Osteoblast (primary cell): ENCODE measurements at regions not wholly inside any gene's neighbourhood (a gene's known extent, or its start where the extent isn't known, plus 50 kb on each side); places are given as distances from the start of the nearest gene placed in this dataset.
A peak's percentile ranks its signal among the peaks of the same experiment; 100 is the strongest.

Experiments
- DNase-seq: peaks from one replicate; pipeline ENCODE4 v3.0.0; 2011; ENCODE audit warnings: low spot score, mixed read lengths; ENCODE audit not compliant: insufficient read length; ENCODE audit errors: missing footprints
- H2AFZ ChIP-seq: 2 replicates; pipeline ENCODE4 v1.6.0; 2011; ENCODE audit warnings: mild to moderate bottlenecking, low read length
- H3K27ac ChIP-seq: 2 replicates; pipeline ENCODE4 v1.5.1; 2011; ENCODE audit warnings: mild to moderate bottlenecking, low read depth, low read length, moderate library complexity
- H3K27me3 ChIP-seq: 2 replicates; pipeline ENCODE4 v1.6.0; 2012; ENCODE audit warnings: mild to moderate bottlenecking, control low read depth, inconsistent platforms, low read length, moderate library complexity; ENCODE audit not compliant: insufficient read depth
- H3K36me3 ChIP-seq: 2 replicates; pipeline ENCODE4 v1.5.1; 2011; ENCODE audit warnings: mild to moderate bottlenecking, low read length, control low read depth, moderate library complexity; ENCODE audit not compliant: insufficient read depth
- H3K4me1 ChIP-seq: 2 replicates; pipeline ENCODE4 v1.5.1; 2011; ENCODE audit warnings: mild to moderate bottlenecking, low read length, control low read depth, moderate library complexity; ENCODE audit not compliant: insufficient read depth
- H3K4me2 ChIP-seq: 2 replicates; pipeline ENCODE4 v1.6.0; 2011; ENCODE audit warnings: mild to moderate bottlenecking, low read length; ENCODE audit not compliant: insufficient read depth
- H3K4me3 ChIP-seq: fragments of 200-600 bp; sonication (generic); 3 replicates; pipeline ENCODE4 v1.5.1; 2012; ENCODE audit warnings: mild to moderate bottlenecking, low read length, inconsistent platforms; ENCODE audit not compliant: insufficient read depth
- H3K79me2 ChIP-seq: 2 replicates; pipeline ENCODE4 v1.6.0; 2012; ENCODE audit warnings: mild to moderate bottlenecking, low read length, control low read depth, inconsistent platforms; ENCODE audit not compliant: insufficient read depth
- H3K9me3 ChIP-seq: 2 replicates; pipeline ENCODE4 v1.5.1; 2011; ENCODE audit warnings: low read depth, low read length, control low read depth
- H4K20me1 ChIP-seq: 2 replicates; pipeline ENCODE4 v1.6.0; 2012; ENCODE audit warnings: mild to moderate bottlenecking, low read length, control low read depth; ENCODE audit not compliant: insufficient read depth
- CTCF ChIP-seq: IDR thresholded peaks from 2 replicates; pipeline ENCODE4 v1.5.1; 2011; ENCODE audit warnings: mild to moderate bottlenecking, low read depth, low read length, moderate library complexity; ENCODE audit errors: extremely low read depth

- no peaks in the 10 kb centered on the region for H3K79me2 ChIP-seq
- no peaks in the 10 kb centered on the region for H4K20me1 ChIP-seq
- H3K4me1 ChIP-seq: no peaks in the 10 kb centered on the region
- no peaks in the 10 kb centered on the region for H3K9me3 ChIP-seq
- no peak overlapping the region for H3K4me3 ChIP-seq
- no peaks in the 10 kb centered on the region for H3K27me3 ChIP-seq
- H3K4me2 ChIP-seq: no peak overlapping the region
- DNase-seq: no peak
- no peak for TF ChIP-seq CTCF
- H3K27ac ChIP-seq: no peak overlapping the region
- H2AFZ ChIP-seq: no peak overlapping the region
- H3K36me3 ChIP-seq: no peaks in the 10 kb centered on the region
These were observed 79.6 kb downstream of the ANXA2R start for GRCh38 chr5:42960506-42960905.

DNA sequence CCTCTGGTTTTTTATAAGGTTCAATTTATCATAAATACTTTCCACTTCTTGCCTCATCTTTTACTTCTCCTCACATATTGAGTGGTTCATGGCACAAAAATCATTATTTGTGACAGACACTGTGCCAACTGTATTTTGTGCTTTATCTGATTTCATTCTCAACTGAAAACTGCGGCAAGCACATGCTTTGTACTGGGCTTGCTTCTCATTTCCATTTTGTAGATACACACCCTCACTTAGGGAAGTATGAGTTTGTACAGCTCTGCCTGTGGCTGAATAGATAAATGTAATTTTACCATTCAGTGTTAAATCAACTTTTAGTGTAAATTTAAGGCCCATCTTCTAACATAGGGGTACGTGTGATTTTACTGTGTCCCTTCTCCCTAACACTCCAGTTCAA is 83.6 kb downstream of the ANXA2R start:
- H3K79me2 ChIP-seq: peaks cover 18% of the 10 kb centered on the region
- no peaks in the 10 kb centered on the region for H3K36me3 ChIP-seq
- no peak overlapping the region for H3K4me3 ChIP-seq
- no peak overlapping the region for H3K4me2 ChIP-seq
- no peaks in the 10 kb centered on the region for H3K27me3 ChIP-seq
- peak; percentile 10 for DNase-seq
- peaks cover 7% of the 10 kb centered on the region for H3K9me3 ChIP-seq
- TF ChIP-seq CTCF: no peak
- no peaks in the 10 kb centered on the region for H4K20me1 ChIP-seq
- H3K4me1 ChIP-seq: no peaks in the 10 kb centered on the region
- no peak overlapping the region for H3K27ac ChIP-seq
- H2AFZ ChIP-seq: no peak overlapping the region

GRCh38 chr5:42953041-42953440 is 87.1 kb downstream of the ANXA2R start:
- Histone ChIP-seq H3K27me3 (no peaks in the 10 kb centered on the region), H3K4me3 (no peak overlapping the region), H3K9me3 (peaks cover 7% of the 10 kb centered on the region), H3K4me2 (peak overlapping the region; percentile 90), H3K27ac (no peak overlapping the region), H4K20me1 (no peaks in the 10 kb centered on the region), H3K36me3 (no peaks in the 10 kb centered on the region), H3K4me1 (peaks cover 15% of the 10 kb centered on the region), H2AFZ (no peak overlapping the region), H3K79me2 (peaks cover 24% of the 10 kb centered on the region)
- no peak for DNase-seq
- TF ChIP-seq CTCF: no peak

DNA sequence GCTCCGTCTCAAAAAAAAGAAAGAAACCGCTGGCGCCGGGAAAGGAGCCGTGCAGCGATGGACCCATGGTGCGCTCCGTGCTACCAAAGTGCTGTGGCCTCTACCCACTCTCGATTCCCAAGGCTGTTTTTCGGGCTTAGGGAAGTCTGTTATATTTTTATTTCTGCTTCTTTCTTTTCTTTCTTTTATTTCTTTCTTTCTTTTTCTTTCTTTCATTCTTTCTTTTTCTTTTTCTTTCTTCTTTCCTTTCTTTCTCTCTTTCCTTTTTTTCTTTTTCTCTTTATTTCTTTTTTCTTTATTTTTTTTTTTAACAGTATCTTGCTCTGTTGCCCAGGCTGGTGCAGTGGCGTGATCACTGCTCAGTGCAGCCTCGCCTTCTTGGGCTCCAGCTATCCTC is 87.5 kb downstream of the ANXA2R start:
- Histone ChIP-seq H3K4me2 (peak overlapping the region; percentile 90), H3K4me3 (peak overlapping the region; percentile 76), H2AFZ (peak overlapping the region; percentile 90), H3K79me2 (peaks cover 24% of the 10 kb centered on the region), H3K9me3 (peaks cover 7% of the 10 kb centered on the region), H3K27me3 (no peaks in the 10 kb centered on the region), H3K27ac (no peak overlapping the region), H3K4me1 (peaks cover 15% of the 10 kb centered on the region), H3K36me3 (no peaks in the 10 kb centered on the region), H4K20me1 (no peaks in the 10 kb centered on the region)
- DNase-seq: no peak
- TF ChIP-seq CTCF: no peak
